22Rv1 (cell line): ENCODE measurements at regions not wholly inside any gene's neighbourhood (a gene's known extent, or its start where the extent isn't known, plus 50 kb on each side); places are given as distances from the start of the nearest gene placed in this dataset.

Experiments
- CTCF ChIP-seq: fragments of 450-650 bp; IDR thresholded peaks from 2 replicates; pipeline ENCODE4 v1.5.1; 2017; ENCODE audit warnings: mild to moderate bottlenecking
- ZFX ChIP-seq: fragments of 450-650 bp; IDR thresholded peaks from 2 replicates; pipeline ENCODE4 v1.6.1; 2017; ENCODE audit warnings: antibody characterized with exemption, borderline replicate concordance

- TF ChIP-seq CTCF = no peak
- TF ChIP-seq ZFX = no peak
Measured at GRCh38 chr1:17892851-17893250, 137.7 kb downstream of the ACTL8 start.
